GM18519 (cell line): ENCODE measurements at regions not wholly inside any gene's neighbourhood (a gene's known extent, or its start where the extent isn't known, plus 50 kb on each side); places are given as distances from the start of the nearest gene placed in this dataset.

Experiments
- ATAC-seq: cut with Tn5 transposase; IDR thresholded peaks from one replicate; pipeline ENCODE4 v1.9.1; 2021; ENCODE audit warnings: mild to moderate bottlenecking, moderate library complexity; ENCODE audit not compliant: unreplicated experiment, low FRiP score

DNA sequence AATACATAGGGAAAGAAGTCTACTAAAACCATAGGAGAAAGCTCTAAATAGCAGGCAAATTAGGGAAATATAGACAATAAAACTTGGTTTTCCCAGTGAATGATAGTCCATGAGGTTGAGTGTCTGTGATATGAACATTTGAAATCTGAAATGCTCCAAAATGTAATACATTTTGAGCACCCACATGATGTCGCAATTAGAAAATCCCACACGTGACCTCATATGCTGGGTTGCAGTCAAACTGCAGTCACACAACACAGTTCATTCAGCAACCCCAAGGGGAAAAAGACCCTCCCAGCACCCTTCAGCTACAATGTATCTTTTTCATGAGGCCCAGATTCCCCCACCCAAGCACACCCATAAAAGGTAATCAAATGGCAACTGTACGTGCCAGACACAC, 155.6 kb downstream of the BTC start:
- no peak for ATAC-seq

DNA sequence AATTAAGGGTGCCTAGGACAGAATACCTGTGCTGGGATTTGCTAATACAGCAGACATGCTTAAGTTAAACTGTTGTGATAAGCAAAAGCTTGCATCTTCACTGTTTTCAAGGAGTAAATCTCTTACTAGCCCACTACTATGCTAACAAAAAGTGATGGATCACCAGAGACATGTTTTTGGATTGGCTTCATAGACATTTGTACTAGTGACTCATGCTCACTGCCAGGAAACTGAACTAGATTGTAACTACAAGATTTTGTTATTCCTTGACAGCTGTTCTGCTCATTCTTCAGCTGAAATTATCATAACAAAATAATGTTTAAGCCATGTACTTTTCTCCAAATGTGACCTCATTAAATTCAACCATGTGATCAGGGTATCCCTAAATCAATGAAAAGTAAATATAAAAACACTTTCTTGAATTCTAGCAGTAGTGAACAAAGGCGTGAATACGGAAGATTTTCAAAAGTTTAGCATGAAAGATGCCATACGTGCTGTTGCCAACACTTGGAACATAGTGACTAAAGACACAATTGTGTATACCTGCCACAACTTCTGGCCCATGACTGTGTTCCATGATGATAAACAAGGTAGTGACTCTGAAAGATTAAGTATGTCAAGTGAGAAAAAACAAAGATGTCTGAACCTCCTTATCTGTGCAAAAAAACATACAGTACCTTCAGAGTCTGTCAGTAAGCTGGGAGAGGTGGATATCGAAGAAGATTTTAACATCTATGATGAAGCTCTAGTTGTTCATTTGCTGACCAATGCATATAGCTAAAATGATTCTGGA, 154.0 kb downstream of the BTC start:
- ATAC-seq, result no peak

DNA sequence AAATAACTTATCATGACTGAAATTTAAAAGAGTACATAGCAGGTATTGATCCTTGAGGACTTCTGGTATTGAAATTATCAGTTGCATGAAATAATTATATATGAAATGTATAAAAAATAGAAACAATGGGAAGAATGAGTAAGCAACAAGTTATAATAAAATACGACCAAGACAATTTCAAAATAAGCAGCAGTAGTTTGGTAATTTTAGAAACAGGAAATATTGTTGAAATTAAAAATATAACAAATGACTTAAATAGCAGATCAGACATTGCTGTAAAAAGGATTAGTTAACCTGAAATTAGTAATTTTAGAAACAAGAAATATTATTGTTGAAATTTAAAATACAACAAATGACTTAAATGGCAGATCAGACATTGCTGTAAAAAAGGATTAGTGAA, 152.3 kb downstream of the BTC start:
- no peak for ATAC-seq

DNA sequence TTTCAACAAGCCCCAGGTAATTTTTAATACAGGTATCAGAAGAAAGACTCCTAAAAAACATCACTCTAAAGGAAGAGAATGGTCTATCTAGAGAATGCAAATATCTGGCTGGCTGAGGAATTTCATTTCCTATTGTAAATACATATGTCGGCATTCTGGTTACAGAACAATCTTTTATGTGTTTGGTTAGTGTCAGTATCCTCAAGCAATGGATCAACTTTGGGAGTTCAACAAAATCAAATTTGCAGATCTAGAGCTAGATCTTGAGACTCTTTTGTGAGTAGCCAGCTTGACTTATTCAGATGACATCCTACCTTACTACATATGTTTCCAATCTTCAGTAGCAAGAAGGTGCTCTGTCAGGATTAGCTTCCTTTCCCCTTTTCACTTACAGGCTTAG, 145.1 kb downstream of the BTC start:
- no peak for ATAC-seq

DNA sequence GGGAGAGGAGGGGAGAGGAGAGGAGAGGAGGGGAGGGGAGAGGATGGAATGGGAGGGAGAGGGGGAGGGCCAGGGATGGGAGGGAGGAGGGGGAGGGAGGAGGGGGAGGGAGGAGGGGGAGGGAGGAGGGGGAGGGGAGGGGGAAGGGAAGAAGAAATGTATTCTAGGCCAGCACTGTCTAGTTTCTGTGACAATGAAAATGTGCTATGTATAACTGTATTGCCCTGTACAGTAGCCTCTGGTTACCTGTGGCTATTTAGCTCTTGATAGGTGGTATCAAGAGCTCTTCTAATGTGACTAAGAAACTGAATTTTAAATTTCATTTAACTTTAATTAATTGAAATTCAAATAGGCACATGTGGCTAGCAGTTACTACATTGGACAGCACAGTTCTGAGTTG, 143.1 kb downstream of the BTC start:
- no peak for ATAC-seq

DNA sequence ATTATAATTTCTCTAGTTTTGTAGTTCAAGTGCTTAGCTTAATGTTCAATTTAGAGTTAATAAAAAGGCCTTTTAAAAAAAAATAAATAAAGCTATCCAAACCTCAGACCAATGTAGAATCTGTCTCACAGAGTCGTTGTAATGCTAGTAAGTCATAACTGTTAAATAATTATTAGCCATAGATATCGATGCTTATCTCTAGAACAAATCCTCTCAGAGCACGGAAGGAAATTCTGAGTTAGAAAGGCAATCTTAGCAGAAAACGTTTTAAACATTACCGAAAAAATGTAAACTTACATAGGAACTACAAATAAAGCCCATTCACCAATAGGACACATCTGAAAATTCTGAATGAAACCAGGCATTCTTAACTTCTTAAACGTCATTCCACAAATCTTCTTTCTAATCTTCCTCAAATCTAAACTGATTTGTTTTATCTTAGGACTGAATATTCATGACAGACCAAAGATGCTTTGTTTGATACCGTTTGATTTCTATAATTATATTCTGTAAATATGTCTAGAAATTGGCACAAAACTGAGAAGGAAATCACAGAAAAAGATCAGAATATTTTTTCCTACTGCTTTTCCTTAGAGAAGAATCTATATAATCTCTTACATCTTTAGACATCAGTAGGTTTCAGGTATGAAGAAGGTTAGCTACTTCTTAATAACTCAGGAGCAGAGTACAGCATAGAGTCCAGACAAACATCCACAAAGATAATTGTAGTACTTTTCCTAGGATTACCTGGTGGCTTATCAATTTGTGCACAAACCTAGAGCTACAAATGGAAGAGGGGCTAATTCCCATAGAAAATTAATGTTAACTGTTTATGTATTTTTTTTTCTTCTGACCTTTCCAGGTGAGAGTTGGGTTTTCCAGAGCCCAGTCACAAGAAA, 140.7 kb downstream of the BTC start:
- no peak for ATAC-seq

DNA sequence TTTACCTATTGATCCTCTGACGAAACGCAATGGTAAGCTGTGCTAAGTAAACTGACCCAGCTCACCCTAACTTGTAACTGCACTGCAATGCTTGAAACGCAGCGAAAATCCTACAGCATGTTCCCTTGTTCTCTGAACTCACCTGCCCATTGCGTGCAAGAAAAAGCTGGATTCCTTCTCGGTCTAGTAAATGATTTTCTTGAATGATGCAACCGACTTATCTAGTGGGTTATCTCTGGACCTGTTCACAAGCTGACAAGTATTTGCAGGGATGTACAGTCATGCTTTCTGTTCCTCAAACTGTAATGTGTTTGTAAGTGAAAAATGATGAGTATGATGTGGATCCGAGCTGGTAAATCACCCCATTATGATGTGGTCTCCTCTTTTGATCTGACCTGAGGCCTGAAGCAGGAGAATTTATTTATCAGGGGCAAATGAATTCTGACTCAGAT, 140.1 kb downstream of the BTC start:
- ATAC-seq, result no peak

DNA sequence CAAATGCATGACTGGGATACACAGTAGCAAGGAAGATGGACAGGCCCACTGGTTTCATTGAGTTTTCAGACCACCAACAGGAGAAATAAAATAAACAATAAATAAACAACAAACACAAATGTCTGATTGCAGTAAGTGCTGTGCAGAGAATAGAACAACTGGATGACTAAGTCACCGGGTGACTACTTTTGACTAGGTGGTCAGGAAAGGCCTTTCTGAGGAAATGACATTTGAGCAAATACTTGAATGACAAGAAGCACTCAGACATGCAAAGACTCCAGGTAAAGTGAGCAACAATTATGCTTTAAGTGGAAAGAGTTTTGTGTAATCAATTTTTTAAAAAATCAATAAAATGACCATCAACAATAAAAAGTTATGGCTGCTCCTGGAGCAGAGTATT, 137.7 kb downstream of the BTC start:
- no peak for ATAC-seq

DNA sequence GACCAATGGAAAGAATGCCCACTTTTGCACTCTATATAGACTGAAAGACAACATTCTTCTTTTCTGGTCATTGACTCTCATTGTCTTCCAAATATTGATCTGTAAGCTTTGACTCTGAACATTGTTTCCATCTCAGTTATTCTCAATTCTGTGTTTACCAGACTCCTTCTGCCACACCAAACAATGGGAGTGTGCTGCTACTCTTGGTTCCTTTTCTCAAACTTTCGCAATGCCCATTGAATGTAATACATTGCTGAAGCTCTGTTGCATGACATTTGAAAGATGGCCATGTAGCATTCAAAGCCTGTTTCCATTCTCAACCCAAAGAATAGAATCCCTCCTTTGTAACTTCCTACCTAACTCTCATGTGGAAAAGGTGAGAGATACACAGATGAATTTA, 136.2 kb downstream of the BTC start:
- ATAC-seq, result no peak

DNA sequence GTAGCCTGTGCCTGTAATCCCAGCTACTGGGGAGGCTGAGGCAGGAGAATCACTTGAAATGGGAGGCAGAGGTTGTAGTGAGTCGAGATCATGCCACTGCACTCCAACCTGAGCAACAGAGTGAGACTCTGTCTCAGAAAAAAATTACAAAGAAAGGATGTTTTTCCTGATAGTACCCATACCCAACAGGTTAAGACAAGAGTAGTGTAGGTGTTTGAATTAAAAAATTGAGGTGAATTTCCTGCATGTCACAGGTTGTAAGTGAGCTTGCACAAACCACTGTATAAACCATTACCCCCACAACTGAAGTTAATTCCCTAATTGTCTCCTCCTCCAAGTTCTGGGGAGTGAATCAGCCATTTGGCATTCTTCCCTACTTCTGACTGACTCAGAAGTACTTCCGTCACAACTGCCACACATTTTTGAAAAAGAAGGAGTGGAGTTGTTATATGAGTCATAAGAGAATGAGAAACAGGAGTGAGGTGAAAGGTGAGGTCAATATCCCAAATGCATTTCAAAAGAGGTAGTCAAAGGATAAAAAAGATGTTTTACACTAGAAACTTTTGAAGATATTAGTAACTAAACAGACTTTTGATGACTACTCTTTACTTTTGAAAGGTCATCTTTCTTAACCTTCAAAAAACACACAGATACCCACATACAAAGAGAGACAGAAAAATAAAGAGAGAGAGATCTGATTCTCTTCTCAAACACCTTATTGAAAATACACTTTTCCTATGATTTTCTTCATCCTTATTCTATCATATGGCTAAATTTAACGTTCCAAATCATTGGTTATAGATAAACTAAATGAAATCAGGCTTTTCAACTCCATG, 134.5 kb downstream of the BTC start:
- ATAC-seq, result no peak

DNA sequence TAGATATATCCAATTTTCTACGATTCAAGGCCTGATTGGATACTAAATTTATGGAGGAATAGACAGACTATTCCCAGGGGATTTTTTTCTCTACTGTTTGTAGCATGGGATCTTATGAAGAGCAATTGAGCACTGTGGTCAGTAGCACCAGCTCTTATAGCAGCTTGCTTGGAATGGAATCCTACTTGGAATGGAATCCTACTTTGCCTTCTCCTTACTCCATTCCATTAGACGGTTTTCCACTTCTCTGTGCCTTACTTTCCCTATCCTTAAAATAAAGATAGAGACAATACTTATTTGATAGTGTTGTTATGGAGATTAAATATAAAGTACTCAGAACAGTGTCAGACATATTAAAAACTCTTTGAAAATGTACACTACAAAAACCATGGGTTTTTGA, 133.5 kb downstream of the BTC start:
- no peak for ATAC-seq

DNA sequence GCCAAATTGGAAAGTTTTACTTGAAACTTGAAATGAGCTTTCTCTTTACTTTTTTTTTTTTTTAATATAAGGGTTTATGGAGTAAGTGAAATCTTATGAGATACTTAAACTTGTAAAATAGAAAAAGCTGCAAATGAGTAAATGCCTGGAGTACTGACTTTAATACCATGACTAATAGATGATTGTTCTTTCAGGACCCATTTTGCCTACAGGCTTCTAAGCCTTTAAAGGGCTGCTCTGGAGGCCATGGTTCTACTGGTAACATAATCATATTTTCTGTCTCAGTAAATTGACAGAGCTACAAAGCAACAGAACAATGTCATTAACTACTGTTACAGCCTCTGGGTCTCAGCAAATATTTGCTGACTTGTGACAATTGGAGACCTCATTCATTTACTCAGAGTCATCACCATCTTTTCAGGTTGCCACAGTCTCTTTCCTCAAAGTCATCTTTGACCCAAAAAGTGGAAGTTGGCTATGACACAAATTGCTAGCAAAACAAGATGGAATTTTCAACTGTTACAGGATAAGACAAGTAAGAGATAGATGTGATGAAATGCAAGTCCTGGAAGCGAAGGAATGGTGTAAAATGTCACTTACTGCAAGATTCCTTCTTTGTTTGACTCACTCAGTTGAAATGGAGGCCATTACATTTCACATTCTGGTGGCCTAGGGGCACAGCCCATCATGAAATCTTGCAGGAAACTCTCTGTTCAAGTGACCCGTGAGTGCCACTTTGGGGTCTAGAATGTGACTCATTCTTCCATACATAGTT, 132.7 kb downstream of the BTC start:
- ATAC-seq, result no peak

DNA sequence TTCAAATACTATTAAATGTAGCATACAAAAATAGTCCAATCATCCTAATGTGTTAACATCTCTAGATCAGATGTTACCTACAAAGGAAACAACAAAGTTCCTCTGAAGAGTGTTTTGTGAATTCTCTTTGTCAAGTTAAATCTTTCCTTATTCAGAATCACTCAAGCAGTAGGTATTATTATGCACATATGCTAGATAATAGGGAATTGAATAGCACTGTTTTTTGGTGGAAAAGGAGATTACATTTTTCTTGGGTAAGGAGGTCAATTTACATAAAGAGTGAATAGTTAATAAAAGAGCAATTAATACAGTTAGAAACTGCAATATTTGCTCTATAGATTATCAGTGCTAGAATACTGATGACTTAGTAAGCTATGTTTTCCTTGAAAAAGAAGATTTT, 130.7 kb downstream of the BTC start:
- no peak for ATAC-seq

DNA sequence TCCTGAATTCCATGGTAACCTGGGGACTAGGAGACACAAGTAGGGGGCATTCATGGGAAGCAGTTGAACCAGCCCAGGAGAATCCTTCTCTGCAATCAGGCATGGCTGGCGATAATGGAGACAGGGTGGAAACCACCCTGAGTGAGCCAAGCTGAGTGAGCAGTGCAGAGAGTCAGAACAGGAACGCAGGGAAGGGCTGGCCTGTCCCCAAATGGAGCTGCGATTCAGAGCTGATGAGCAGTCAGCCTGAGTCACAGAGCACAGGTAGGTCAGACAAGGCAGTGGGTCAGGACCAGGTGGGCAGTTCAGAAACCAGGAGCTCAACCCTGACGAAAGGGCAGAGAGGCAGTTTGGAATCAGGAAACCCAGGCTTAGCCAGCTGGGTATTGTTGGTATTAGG, 129.0 kb downstream of the BTC start:
- no peak for ATAC-seq

DNA sequence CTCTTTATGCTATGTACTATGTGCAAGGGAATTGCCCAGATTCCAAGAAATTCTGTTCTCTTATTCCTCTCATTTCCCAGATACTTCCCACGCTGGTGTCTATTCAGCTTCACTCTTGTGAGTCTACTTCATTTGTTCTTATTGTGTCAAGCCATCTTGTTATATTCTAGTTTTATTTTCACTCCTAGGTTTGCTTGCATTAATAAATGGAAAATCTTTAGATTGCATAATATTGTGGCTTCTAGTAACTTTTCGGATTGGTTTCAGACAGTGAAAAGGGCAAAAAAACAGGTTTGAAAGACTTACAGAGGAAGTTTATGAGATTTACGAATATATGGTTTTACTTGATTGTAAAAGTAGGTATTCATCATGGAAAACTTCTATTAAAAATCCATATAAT, 128.4 kb downstream of the BTC start:
- ATAC-seq, result no peak

DNA sequence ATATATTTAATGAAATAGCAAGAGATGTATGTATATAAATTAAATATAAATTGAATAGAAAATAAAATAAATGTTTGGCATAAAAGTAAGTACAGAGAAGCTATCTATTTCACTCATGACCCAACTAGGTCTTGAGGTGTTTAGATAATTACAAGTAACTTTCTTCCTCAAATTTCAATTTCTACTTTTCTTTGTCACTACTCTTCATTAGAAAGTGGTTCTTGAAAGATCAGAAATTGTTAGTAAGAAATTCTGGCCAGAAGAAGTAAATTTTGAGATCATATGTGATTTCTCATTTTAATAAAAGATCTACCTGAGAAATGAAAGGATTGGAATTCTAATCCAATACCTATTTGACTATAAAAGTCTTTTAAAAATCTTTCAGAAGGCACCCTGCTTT, 126.9 kb downstream of the BTC start:
- no peak for ATAC-seq

DNA sequence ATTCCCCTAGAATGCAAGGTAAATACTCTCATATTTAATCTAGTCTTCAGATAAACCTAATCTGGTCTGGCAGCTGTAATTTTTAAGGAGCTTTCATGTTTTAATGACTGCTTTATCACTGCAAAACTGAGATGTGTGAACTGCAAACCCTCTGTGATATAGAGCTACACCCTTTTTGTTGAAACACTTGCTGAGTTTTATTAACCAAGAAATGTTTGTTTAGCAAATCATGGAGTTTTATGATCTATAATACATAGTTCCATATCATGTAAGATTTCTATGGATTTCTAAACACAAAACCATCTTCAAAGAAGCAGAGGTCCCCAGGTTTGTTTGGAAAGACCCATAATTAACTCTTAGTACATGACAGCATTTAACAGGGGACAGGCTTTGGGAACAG, 126.4 kb downstream of the BTC start:
- ATAC-seq, result no peak

DNA sequence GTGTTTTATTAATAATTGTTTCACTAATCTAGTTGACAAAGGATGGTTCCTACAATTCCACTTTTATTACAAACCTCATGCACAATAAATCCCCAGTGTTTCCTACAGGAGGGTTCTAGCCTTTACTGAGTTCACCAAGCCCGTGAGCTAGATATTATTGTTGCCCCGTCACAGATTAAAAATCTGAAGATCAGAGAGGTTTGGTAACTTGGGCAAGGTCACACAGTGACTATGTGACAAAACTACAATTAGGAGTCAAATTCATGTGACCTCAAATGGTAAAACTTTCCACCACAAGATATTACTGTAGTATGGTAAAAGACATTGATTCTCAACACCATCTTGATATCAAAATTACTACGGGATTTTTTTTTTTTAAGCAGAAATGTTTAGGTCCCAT, 124.6 kb downstream of the BTC start:
- no peak for ATAC-seq

DNA sequence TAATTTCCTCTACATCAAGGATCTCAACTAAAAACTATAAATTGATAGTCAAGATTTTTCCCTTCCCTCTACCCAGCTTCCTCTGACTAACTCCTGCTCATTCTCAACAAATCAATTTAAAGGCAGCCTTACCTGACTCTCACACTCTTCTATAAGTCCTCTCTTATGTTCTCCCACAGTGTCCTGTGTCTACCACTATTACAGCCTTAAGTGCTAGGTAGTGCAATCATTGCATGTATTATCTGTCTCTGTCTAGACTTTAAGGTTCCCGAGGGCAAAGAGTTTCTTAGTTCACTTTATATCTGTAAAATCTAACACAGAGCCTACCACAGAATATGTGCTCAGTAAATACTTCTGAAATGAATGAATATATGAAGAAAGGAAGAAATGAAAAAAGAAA, 123.7 kb downstream of the BTC start:
- ATAC-seq, result no peak

DNA sequence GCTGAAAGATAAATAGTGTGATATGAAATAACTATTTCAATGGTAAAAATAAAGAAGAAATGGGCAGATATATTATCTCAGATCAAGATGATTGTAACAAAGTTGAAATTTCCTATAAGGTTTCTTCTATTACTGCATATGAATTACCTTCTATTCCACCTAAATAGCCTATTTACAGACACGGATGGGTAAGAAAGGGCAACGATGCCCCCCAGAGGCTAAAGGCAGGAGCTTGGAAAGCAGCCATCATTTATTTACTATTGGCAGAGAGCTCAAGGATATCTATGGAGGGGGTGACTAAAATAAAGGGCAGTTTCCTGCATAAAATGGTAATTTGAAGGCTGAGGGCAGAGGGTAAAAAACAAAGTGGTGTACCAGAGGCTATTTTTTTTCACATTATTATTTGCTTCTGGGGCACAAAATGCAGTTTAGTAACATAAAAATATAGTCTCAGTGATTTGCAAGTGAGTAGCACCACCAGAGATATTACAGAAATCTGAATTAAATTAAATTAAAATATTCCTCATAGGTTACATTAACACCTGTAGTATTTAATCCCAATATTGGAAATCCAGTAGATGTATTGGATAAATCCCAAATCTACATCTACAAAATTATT, 123.1 kb downstream of the BTC start:
- ATAC-seq, result peak; percentile 47
